ENCODE measurements at regions not wholly inside any gene's neighbourhood (a gene's known extent, or its start where the extent isn't known, plus 50 kb on each side); places are given as distances from the start of the nearest gene placed in this dataset.
"Not testable (repeated sequence)": the region's sequence is repeated elsewhere in the genome, so short reads cannot be mapped to it uniquely, and the experiment has no call there.

- DNase-seq (ENCODE audit: low read depth in 2 of 2): no peak
These were observed 749.5 kb downstream of the FLRT2 start for GRCh38 chr14:86279405-86279804.

GRCh38 chr14:86257973-86258372, 728.0 kb downstream of the FLRT2 start:
- DNase-seq (ENCODE audit: low read depth in 2 of 2): no peak

- no peak for DNase-seq (ENCODE audit: low read depth in 2 of 2)
These were observed 713.2 kb downstream of the FLRT2 start for GRCh38 chr14:86243158-86243557.

- no peak for DNase-seq (ENCODE audit: low read depth in 2 of 2)
These were observed 707.8 kb downstream of the FLRT2 start for GRCh38 chr14:86237733-86238132.

GRCh38 chr14:86221755-86222154, 691.8 kb downstream of the FLRT2 start:
- no peak for DNase-seq (ENCODE audit: low read depth in 2 of 2)

GRCh38 chr14:86221000-86221399, 691.1 kb downstream of the FLRT2 start:
- no peak for DNase-seq (ENCODE audit: low read depth in 2 of 2)

- no peak for DNase-seq (ENCODE audit: low read depth in 2 of 2)
These were observed 687.6 kb downstream of the FLRT2 start for GRCh38 chr14:86217523-86217922.

GRCh38 chr14:86203843-86204242, 673.9 kb downstream of the FLRT2 start:
- no peak for DNase-seq (ENCODE audit: low read depth in 2 of 2)

- no peak for DNase-seq (ENCODE audit: low read depth in 2 of 2)
These were observed 666.5 kb downstream of the FLRT2 start for GRCh38 chr14:86196471-86196870.

- DNase-seq (ENCODE audit: low read depth in 2 of 2): no peak
These were observed 663.8 kb downstream of the FLRT2 start for GRCh38 chr14:86193756-86194155.

- no peak for DNase-seq (ENCODE audit: low read depth in 2 of 2)
These were observed 650.0 kb downstream of the FLRT2 start for GRCh38 chr14:86179980-86180379.

GRCh38 chr14:86168371-86168770, 638.4 kb downstream of the FLRT2 start:
- DNase-seq (ENCODE audit: low read depth in 2 of 2): no peak

- DNase-seq (ENCODE audit: low read depth in 2 of 2): no peak
These were observed 636.6 kb downstream of the FLRT2 start for GRCh38 chr14:86166541-86166940.

GRCh38 chr14:86153480-86153879, 623.5 kb downstream of the FLRT2 start:
- no peak for DNase-seq (ENCODE audit: low read depth in 2 of 2)

GRCh38 chr14:86143248-86143647, 613.3 kb downstream of the FLRT2 start:
- no peak for DNase-seq (ENCODE audit: low read depth in 2 of 2)

- DNase-seq (ENCODE audit: low read depth in 2 of 2): no peak
These were observed 612.0 kb downstream of the FLRT2 start for GRCh38 chr14:86141966-86142365.

GRCh38 chr14:86129426-86129825, 599.5 kb downstream of the FLRT2 start:
- DNase-seq (ENCODE audit: low read depth in 2 of 2): no peak

GRCh38 chr14:86124328-86124727, 594.4 kb downstream of the FLRT2 start:
- no peak for DNase-seq (ENCODE audit: low read depth in 2 of 2)

GRCh38 chr14:86115972-86116371, 586.0 kb downstream of the FLRT2 start:
- no peak for DNase-seq (ENCODE audit: low read depth in 2 of 2)

- not testable (repeated sequence) for DNase-seq (ENCODE audit: low read depth in 2 of 2)
These were observed 580.9 kb downstream of the FLRT2 start for GRCh38 chr14:86110871-86111270.

- no peak for DNase-seq (ENCODE audit: low read depth in 2 of 2)
These were observed 574.8 kb downstream of the FLRT2 start for GRCh38 chr14:86104691-86105265.

GRCh38 chr14:86094512-86094911, 564.6 kb downstream of the FLRT2 start:
- DNase-seq (ENCODE audit: low read depth in 2 of 2): no peak

- no peak for DNase-seq (ENCODE audit: low read depth in 2 of 2)
These were observed 561.9 kb downstream of the FLRT2 start for GRCh38 chr14:86091811-86092210.

- no peak for DNase-seq (ENCODE audit: low read depth in 2 of 2)
These were observed 558.2 kb downstream of the FLRT2 start for GRCh38 chr14:86088156-86088555.
